ENCODE measurements at regions not wholly inside any gene's neighbourhood (a gene's known extent, or its start where the extent isn't known, plus 50 kb on each side); places are given as distances from the start of the nearest gene placed in this dataset.
"Not testable (repeated sequence)": the region's sequence is repeated elsewhere in the genome, so short reads cannot be mapped to it uniquely, and the experiment has no call there.

GRCh38 chr6:19193624-19194023 lies 643.5 kb upstream of the ID4 start:
- FAIRE-seq (no peak), DNase-seq (ENCODE audit: insufficient read length, low spot score) (no peak)

- FAIRE-seq (no peak), DNase-seq (ENCODE audit: insufficient read length, low spot score) (no peak)
These were observed 632.7 kb upstream of the ID4 start for GRCh38 chr6:19204445-19204844.

GRCh38 chr6:19205076-19205475 lies 632.1 kb upstream of the ID4 start:
- FAIRE-seq: no peak

GRCh38 chr6:19209202-19209601 lies 628.0 kb upstream of the ID4 start:
- no peak for FAIRE-seq
- DNase-seq (ENCODE audit: insufficient read length, low spot score): no peak

More at GRCh38 chr6:19205076-19205475, 632.1 kb upstream of the ID4 start:
- no peak for DNase-seq (ENCODE audit: insufficient read length, low spot score)

- no peak for FAIRE-seq
- DNase-seq (ENCODE audit: insufficient read length, low spot score): no peak
These were observed 626.1 kb upstream of the ID4 start for GRCh38 chr6:19210849-19211590.

GRCh38 chr6:19214231-19214630 lies 622.9 kb upstream of the ID4 start:
- FAIRE-seq: no peak

GRCh38 chr6:19219931-19220330 lies 617.2 kb upstream of the ID4 start:
- DNase-seq (ENCODE audit: insufficient read length, low spot score): no peak
- no peak for FAIRE-seq

More at GRCh38 chr6:19214231-19214630, 622.9 kb upstream of the ID4 start:
- DNase-seq (ENCODE audit: insufficient read length, low spot score): no peak

GRCh38 chr6:19231878-19232561 lies 605.1 kb upstream of the ID4 start:
- DNase-seq (ENCODE audit: insufficient read length, low spot score) (no peak), FAIRE-seq (no peak)

GRCh38 chr6:19245656-19246055 lies 591.5 kb upstream of the ID4 start:
- no peak for DNase-seq (ENCODE audit: insufficient read length, low spot score)
- FAIRE-seq: no peak

- not testable (repeated sequence) for FAIRE-seq; DNase-seq (ENCODE audit: insufficient read length, low spot score)
These were observed 590.0 kb upstream of the ID4 start for GRCh38 chr6:19247181-19247580.

GRCh38 chr6:19256123-19256522 lies 581.0 kb upstream of the ID4 start:
- not testable (repeated sequence) for DNase-seq (ENCODE audit: insufficient read length, low spot score); FAIRE-seq

GRCh38 chr6:19261642-19262041 lies 575.5 kb upstream of the ID4 start:
- no peak for DNase-seq (ENCODE audit: insufficient read length, low spot score)
- no peak for FAIRE-seq

GRCh38 chr6:19268117-19268516 lies 569.1 kb upstream of the ID4 start:
- FAIRE-seq (no peak), DNase-seq (ENCODE audit: insufficient read length, low spot score) (no peak)

- FAIRE-seq: no peak
These were observed 568.5 kb upstream of the ID4 start for GRCh38 chr6:19268718-19269117.

GRCh38 chr6:19269341-19269898 lies 567.8 kb upstream of the ID4 start:
- DNase-seq (ENCODE audit: insufficient read length, low spot score) (no peak), FAIRE-seq (no peak)

More at GRCh38 chr6:19268718-19269117, 568.5 kb upstream of the ID4 start:
- DNase-seq (ENCODE audit: insufficient read length, low spot score): no peak

- FAIRE-seq (no peak), DNase-seq (ENCODE audit: insufficient read length, low spot score) (no peak)
These were observed 566.6 kb upstream of the ID4 start for GRCh38 chr6:19270616-19271015.

GRCh38 chr6:19279273-19279684 lies 557.9 kb upstream of the ID4 start:
- no peak for DNase-seq (ENCODE audit: insufficient read length, low spot score)
- no peak for FAIRE-seq

- no peak for DNase-seq (ENCODE audit: insufficient read length, low spot score)
- no peak for FAIRE-seq
These were observed 549.2 kb upstream of the ID4 start for GRCh38 chr6:19287928-19288327.

GRCh38 chr6:19289457-19289856 lies 547.7 kb upstream of the ID4 start:
- FAIRE-seq (no peak), DNase-seq (ENCODE audit: insufficient read length, low spot score) (no peak)

- no peak for DNase-seq (ENCODE audit: insufficient read length, low spot score)
These were observed 539.3 kb upstream of the ID4 start for GRCh38 chr6:19297880-19298279.

GRCh38 chr6:19298421-19298820 lies 538.7 kb upstream of the ID4 start:
- DNase-seq (ENCODE audit: insufficient read length, low spot score) (no peak), FAIRE-seq (no peak)

More at GRCh38 chr6:19297880-19298279, 539.3 kb upstream of the ID4 start:
- no peak for FAIRE-seq

GRCh38 chr6:19299129-19299528 lies 538.0 kb upstream of the ID4 start:
- no peak for FAIRE-seq
- DNase-seq (ENCODE audit: insufficient read length, low spot score): no peak

Measured in HTR-8/SVneo (cell line).